HepG2 (cell line): ENCODE measurements at regions not wholly inside any gene's neighbourhood (a gene's known extent, or its start where the extent isn't known, plus 50 kb on each side); places are given as distances from the start of the nearest gene placed in this dataset.

ENCODE experiments used
- ATAC-seq: fragments of 200-7000 bp; cut with Tn5 transposase; 3 replicates; pipeline ENCODE4 v1.9.1; 2020; ENCODE audit warnings: mild to moderate bottlenecking, moderate library complexity
- BruUV-seq: library from RNA; stranded (reverse); fragments of 400-500 nt; replicated peaks from 2 replicates; lab custom pipeline; 2021; lab: Mats Ljungman, UMichigan
- CTCF ChIA-PET: fragments of 300-600 bp; formaldehyde crosslinking; extraction: SDS; loops from one replicate; lab custom pipeline; 2021; ENCODE audit warnings: low total read pairs, inconsistent platforms, low intra/inter-chr PET ratio; lab: Yijun Ruan, JAX
- POLR2A ChIA-PET: fragments of 350-600 bp; sonication (Branson Sonifier 250); formaldehyde crosslinking; loops from one replicate; lab custom pipeline; 2020; ENCODE audit warnings: antibody characterized with exemption, inconsistent platforms; lab: Yijun Ruan, JAX
- DNase-seq: peaks from one replicate; pipeline ENCODE4 v3.0.0-alpha.2; 2015; ENCODE audit warnings: low spot score
- FAIRE-seq: peaks from 3 replicates; lab custom pipeline; 2011; peaks lifted over from hg19 to GRCh38; lab: Jason Lieb, UNC
- H2AFZ ChIP-seq: one replicate; pipeline ENCODE4 v1.6.1; 2011; ENCODE audit warnings: low read length, inconsistent platforms
- H3K27ac ChIP-seq: fragments of 300-600 bp; 3 replicates; pipeline ENCODE4 v1.8.0; 2011; ENCODE audit warnings: mixed run types, mild to moderate bottlenecking, mixed read lengths, low read length, inconsistent platforms; ENCODE audit not compliant: insufficient read depth; ENCODE audit errors: extremely low read length
- H3K27me3 ChIP-seq, 2 experiments: fragments of 200-600 bp in 1 of 2; 2 replicates in 1 of 2; 3 replicates in 1 of 2; pipeline versions ENCODE4 v1.6.0 to v1.8.0; 2011; ENCODE audit warnings: low read length in 2 of 2, mild to moderate bottlenecking in 2 of 2, moderate library complexity in 2 of 2, inconsistent platforms in 1 of 2; ENCODE audit not compliant: insufficient read depth in 2 of 2, control insufficient read depth in 1 of 2
- H3K36me3 ChIP-seq, 2 experiments: fragments of 200-600 bp in 1 of 2; replicated peaks in 1 of 2; 2 replicates in 1 of 2; 3 replicates in 1 of 2; pipeline versions ENCODE4 v1.5.1 to v1.8.0; 2011; ENCODE audit warnings: low read length in 2 of 2, inconsistent platforms in 1 of 2; ENCODE audit not compliant: insufficient read depth in 2 of 2, control insufficient read depth in 1 of 2
- H3K4me1 ChIP-seq: 2 replicates; pipeline ENCODE4 v1.5.1; 2012; ENCODE audit warnings: low read length, inconsistent platforms; ENCODE audit not compliant: insufficient read depth
- H3K4me2 ChIP-seq: 2 replicates; pipeline ENCODE4 v1.6.0; 2011; ENCODE audit warnings: low read depth, low read length, inconsistent platforms
- H3K4me3 ChIP-seq, 3 experiments: fragments of 200-600 bp in 1 of 3; sonication (generic), shearing (Covaris generic) in 1 of 3; replicated peaks in 1 of 3; 2 replicates each; pipeline ENCODE4 v1.5.1; 2011 to 2016; ENCODE audit warnings: low read length in 3 of 3, inconsistent platforms in 2 of 3, low read depth in 2 of 3, mild to moderate bottlenecking in 2 of 3, control low read depth in 1 of 3, mixed read lengths in 1 of 3; ENCODE audit not compliant: insufficient read depth in 1 of 3
- H3K79me2 ChIP-seq: one replicate; pipeline ENCODE4 v1.6.1; 2011; ENCODE audit warnings: low read length, inconsistent platforms; ENCODE audit not compliant: insufficient read depth
- H3K9ac ChIP-seq: 2 replicates; pipeline ENCODE4 v1.6.0; 2011; ENCODE audit warnings: mild to moderate bottlenecking, low read depth, low read length, inconsistent platforms; ENCODE audit not compliant: insufficient read depth
- H3K9me3 ChIP-seq: 2 replicates; pipeline ENCODE4 v1.5.1; 2012; ENCODE audit warnings: mild to moderate bottlenecking, low read length
- H4K20me1 ChIP-seq: 2 replicates; pipeline ENCODE4 v1.6.0; 2011; ENCODE audit warnings: inconsistent platforms, mild to moderate bottlenecking, low read length, moderate library complexity; ENCODE audit not compliant: insufficient read depth
- ATM ChIP-seq: fragments of 450-650 bp; IDR thresholded peaks from 2 replicates; pipeline ENCODE4 v1.7.1; 2017; ENCODE audit warnings: mild to moderate bottlenecking, borderline replicate concordance
- DNMT1 ChIP-seq: sonication (generic); formaldehyde crosslinking; IDR thresholded peaks from 2 replicates; pipeline ENCODE4 v1.5.1; 2020; ENCODE audit warnings: mild to moderate bottlenecking, missing genetic modification reagents
- ETV5 ChIP-seq: IDR thresholded peaks from 2 replicates; pipeline ENCODE4 v1.6.1; 2018; ENCODE audit warnings: missing biosample characterization, missing genetic modification reagents, inconsistent platforms, borderline replicate concordance
- MAF1 ChIP-seq: sonication (generic); formaldehyde crosslinking; IDR thresholded peaks from 2 replicates; pipeline ENCODE4 v1.5.0; 2020; ENCODE audit warnings: missing genetic modification reagents, borderline replicate concordance
- MTERF4 ChIP-seq: sonication (generic); formaldehyde crosslinking; IDR thresholded peaks from 2 replicates; pipeline ENCODE4 v1.8.0; 2023; ENCODE audit warnings: mild to moderate bottlenecking, missing genetic modification reagents
- REXO4 ChIP-seq: sonication (generic); formaldehyde crosslinking; IDR thresholded peaks from 2 replicates; pipeline ENCODE4 v1.8.0; 2022; ENCODE audit warnings: missing genetic modification reagents, mild to moderate bottlenecking, borderline replicate concordance
- STAT5B ChIP-seq: sonication (generic); formaldehyde crosslinking; IDR thresholded peaks from 2 replicates; pipeline ENCODE4 v1.4.0; 2020; ENCODE audit warnings: missing genetic modification reagents
- TBX3 ChIP-seq: fragments of 450-650 bp; IDR thresholded peaks from 2 replicates; pipeline ENCODE4 v1.6.1; 2017; ENCODE audit warnings: antibody characterized with exemption, mild to moderate bottlenecking, inconsistent platforms, borderline replicate concordance
- ZNF143 ChIP-seq: sonication (generic); formaldehyde crosslinking; IDR thresholded peaks from 2 replicates; pipeline ENCODE4 v1.4.0; 2020; ENCODE audit warnings: missing genetic modification reagents
- ZNF629 ChIP-seq: sonication (generic); formaldehyde crosslinking; conservative IDR thresholded peaks from 2 replicates; pipeline ENCODE4 v1.5.0; 2020; ENCODE audit warnings: missing genetic modification reagents
- WGBS: methylation state at CpG from one replicate; pipeline ENCODE4 v1.1.6; 2017; ENCODE audit warnings: low lambda C conversion rate; 5-methylcytosine and 5-hydroxymethylcytosine counted together
- in situ Hi-C: cut with HindIII; loops from 2 replicates; pipeline ENCODE4 v1.10.0; 2017; ENCODE audit warnings: low pct_unique_long_range_greater_than_20kb; ENCODE audit not compliant: extremely low pct_ligation_motif_present
- intact Hi-C: fragments of 100-400 bp; cut with micrococcal nuclease; formaldehyde crosslinking; loops from one replicate; pipeline ENCODE4 v1.10.0; 2022; ENCODE audit not compliant: unreplicated experiment
- TF ChIP-seq, protein P1 (sequence below): sonication (generic); formaldehyde crosslinking; IDR thresholded peaks from 2 replicates; pipeline ENCODE4 v1.8.1; 2023; ENCODE audit warnings: mild to moderate bottlenecking, missing genetic modification reagents
- TF ChIP-seq, protein P2 (sequence below): sonication (generic); formaldehyde crosslinking; IDR thresholded peaks from 2 replicates; pipeline ENCODE4 v1.8.0; 2022; ENCODE audit warnings: mild to moderate bottlenecking, missing genetic modification reagents, moderate library complexity

- TF ChIP-seq MAF1 (CRISPR knock-in tag), result no peak
- TF ChIP-seq, all 625 proteins: peak for 0
Measured at GRCh38 chr5:12848709-12849108, 944.5 kb upstream of the CTNND2 start (continued).

DNA sequence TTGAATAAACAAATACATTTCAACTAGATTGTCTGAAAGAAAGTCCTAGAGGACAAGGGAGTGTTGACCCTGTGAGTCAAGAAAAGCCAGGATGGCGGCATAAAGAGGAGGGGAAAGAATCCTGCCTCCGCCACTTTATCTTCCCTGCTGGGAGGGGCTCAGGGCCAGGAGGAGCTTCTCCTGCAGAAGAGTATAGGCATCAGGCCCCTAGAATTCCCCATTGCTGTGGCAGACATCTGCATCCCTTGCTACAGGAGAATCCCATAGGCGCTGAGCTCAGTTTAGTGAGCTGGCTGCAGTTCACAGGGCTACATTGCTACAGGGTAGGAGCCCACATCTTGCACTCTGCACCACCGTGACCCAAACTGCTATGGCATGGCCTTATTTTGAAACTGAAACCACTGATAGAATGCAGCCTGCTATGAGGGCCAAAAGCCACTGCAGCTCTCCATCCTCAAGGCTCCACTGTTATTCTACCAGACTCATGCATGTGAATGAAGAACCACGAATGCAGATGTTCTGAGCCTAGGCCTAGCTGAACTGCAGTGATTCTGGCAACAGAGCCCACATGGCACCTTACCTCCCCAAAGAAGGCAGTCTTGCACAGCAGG, 941.4 kb upstream of the CTNND2 start:
- DNase-seq (no peak), FAIRE-seq (no peak), ATAC-seq (no peak)
- TF ChIP-seq, protein P1, sequence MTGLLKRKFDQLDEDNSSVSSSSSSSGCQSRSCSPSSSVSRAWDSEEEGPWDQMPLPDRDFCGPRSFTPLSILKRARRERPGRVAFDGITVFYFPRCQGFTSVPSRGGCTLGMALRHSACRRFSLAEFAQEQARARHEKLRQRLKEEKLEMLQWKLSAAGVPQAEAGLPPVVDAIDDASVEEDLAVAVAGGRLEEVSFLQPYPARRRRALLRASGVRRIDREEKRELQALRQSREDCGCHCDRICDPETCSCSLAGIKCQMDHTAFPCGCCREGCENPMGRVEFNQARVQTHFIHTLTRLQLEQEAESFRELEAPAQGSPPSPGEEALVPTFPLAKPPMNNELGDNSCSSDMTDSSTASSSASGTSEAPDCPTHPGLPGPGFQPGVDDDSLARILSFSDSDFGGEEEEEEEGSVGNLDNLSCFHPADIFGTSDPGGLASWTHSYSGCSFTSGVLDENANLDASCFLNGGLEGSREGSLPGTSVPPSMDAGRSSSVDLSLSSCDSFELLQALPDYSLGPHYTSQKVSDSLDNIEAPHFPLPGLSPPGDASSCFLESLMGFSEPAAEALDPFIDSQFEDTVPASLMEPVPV (CRISPR knock-in tag), result no peak
- TF ChIP-seq REXO4 (CRISPR knock-in tag), result no peak
- Histone ChIP-seq H3K36me3 (no peaks in the 10 kb centered on the region), H3K4me2 (no peak overlapping the region), H3K27ac (no peak overlapping the region), H3K27me3 (no peaks in the 10 kb centered on the region), H3K4me1 (no peaks in the 10 kb centered on the region), H3K79me2 (no peaks in the 10 kb centered on the region), H3K4me3 (no peak overlapping the region), H3K9me3 (peaks cover 72% of the 10 kb centered on the region), H2AFZ (no peak overlapping the region), H4K20me1 (no peaks in the 10 kb centered on the region), H3K9ac (no peak overlapping the region)
- 8% methylated on average over 3 of the region's 5 CpGs for WGBS
- in situ Hi-C loops, result no loop called here
- no TSS peak for BruUV-seq
- intact Hi-C loops, result no loop called here
- CTCF ChIA-PET, result no interaction called here
- POLR2A ChIA-PET, result no interaction called here

DNA sequence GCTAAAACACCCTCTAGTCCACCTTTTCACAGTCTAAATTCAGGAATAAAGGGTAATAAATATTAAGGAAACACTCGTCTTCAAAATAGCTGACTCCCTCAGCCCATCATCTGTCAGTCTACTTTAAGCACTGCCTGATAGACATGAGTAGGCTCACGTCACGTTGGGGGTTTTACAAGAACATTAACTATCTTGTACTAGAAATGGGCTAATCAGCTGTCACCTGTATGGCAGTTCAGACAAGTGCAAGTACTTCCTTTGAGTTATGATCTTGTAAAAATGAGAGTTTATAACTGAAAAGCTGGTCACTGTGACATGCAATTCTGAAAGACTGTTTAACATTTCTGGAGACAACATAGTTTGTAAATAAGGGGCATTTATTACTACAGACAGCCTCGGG, 936.7 kb upstream of the CTNND2 start:
- Histone ChIP-seq H3K9ac (no peak overlapping the region), H3K4me3 (no peak overlapping the region), H3K4me1 (no peaks in the 10 kb centered on the region), H3K36me3 (no peaks in the 10 kb centered on the region), H3K27ac (no peak overlapping the region), H3K79me2 (no peaks in the 10 kb centered on the region), H3K27me3 (no peaks in the 10 kb centered on the region), H3K4me2 (no peak overlapping the region), H3K9me3 (peaks cover 67% of the 10 kb centered on the region), H2AFZ (no peak overlapping the region), H4K20me1 (no peaks in the 10 kb centered on the region)
- no peak for FAIRE-seq
- under 1% methylated on average over 4 of the region's 4 CpGs for WGBS
- in situ Hi-C loops, result no loop called here
- POLR2A ChIA-PET, result no interaction called here
- intact Hi-C loops, result no loop called here
- CTCF ChIA-PET, result no interaction called here
- DNase-seq, result no peak
- no TSS peak for BruUV-seq
- no peak for ATAC-seq
- TF ChIP-seq ZNF629 (CRISPR knock-in tag) (no peak), DNMT1 (CRISPR knock-in tag) (no peak), ATM (no peak), MTERF4 (no peak), STAT5B (CRISPR knock-in tag) (no peak), ZNF143 (CRISPR knock-in tag) (no peak), TBX3 (no peak), ETV5 (CRISPR knock-in tag) (no peak)
- TF ChIP-seq, protein P2, sequence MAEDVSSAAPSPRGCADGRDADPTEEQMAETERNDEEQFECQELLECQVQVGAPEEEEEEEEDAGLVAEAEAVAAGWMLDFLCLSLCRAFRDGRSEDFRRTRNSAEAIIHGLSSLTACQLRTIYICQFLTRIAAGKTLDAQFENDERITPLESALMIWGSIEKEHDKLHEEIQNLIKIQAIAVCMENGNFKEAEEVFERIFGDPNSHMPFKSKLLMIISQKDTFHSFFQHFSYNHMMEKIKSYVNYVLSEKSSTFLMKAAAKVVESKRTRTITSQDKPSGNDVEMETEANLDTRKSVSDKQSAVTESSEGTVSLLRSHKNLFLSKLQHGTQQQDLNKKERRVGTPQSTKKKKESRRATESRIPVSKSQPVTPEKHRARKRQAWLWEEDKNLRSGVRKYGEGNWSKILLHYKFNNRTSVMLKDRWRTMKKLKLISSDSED (CRISPR knock-in tag), result no peak
